AG09319 (cell line): ENCODE measurements at regions not wholly inside any gene's neighbourhood (a gene's known extent, or its start where the extent isn't known, plus 50 kb on each side); places are given as distances from the start of the nearest gene placed in this dataset.

Experiments
- DNase-seq: peaks from one replicate; pipeline ENCODE4 v3.0.0-alpha.2; 2010; ENCODE audit warnings: low read depth; ENCODE audit errors: extremely low read depth
- CTCF ChIP-seq: IDR thresholded peaks from 2 replicates; pipeline ENCODE4 v1.5.1; 2011; ENCODE audit warnings: low read depth, mild to moderate bottlenecking, inconsistent platforms, low read length, moderate library complexity

DNA sequence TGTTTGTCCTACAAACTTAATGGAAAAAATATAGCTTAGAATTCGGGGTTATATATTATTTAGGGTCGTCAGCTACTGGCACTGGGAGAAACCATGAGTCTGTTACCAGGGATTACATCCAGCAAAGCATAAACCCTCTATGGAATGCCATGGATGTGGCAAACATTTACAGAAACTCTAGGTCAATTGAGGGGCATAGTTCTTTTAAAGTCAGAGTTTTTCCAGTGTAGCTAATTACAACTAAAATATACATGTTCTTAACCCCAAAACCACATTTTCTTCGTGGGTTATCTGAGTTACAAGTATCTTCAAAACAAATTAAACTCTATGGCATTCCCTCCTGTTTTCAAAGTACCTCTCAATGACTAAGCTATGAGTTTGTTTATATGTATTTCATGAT lies 99.3 kb upstream of the THSD7A start:
- no peak for DNase-seq
- no peak for TF ChIP-seq CTCF

DNA sequence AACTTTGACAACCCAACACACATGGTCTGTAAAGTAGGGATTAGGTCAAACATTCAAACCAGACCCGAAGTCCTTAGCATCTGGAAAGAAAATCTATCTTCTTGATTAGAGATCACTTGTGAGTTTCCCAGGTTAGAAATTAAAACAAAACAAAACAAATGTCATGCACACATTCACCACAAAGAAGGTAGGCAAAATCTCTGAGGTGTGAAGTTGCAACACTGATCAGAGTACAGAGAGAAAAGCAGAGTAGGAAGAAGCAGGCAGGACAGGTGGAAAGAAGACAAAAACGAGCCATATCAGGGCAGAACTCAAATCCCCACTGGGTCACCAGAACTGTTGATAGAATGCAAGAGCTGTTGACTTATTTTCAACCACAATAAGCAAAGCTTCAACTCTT lies 102.8 kb upstream of the THSD7A start:
- DNase-seq, result no peak
- TF ChIP-seq CTCF, result no peak

DNA sequence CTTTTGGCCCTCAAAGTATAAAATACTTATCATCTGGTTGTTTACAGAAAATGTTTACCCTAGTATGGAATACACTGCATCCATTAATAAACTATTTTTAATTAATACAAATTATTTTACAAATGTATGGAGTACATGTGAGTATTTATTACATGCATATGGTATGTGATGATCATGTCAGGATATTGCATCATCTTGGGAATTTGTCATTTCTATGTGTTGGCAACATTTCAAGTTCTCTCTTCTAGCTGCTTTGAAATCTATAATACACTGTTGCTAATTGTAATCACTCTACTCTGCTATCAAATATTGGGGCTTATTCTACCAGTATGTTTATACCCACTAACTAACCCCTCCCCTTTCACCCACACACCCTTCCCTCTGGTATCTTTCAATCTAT lies 103.9 kb upstream of the THSD7A start:
- no peak for TF ChIP-seq CTCF
- DNase-seq, result no peak

DNA sequence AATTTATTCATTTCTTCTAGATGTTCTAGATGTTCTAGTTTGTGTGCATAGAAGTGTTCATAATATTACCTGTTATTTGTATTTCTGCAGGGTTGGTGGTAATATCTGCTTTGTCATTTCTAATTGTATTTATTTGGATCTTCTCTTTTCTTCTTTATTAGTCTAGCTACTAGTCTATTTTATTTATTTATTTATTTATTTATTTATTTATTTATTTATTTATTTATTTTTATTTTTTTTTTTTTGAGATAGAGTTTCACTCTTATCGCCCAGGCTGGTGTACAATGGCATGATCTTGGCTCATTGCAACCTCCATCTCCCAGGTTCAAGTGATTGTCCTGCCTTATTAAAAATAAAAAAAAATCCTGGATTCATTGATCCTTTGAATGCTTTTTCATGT lies 114.8 kb upstream of the THSD7A start:
- TF ChIP-seq CTCF, result no peak

DNA sequence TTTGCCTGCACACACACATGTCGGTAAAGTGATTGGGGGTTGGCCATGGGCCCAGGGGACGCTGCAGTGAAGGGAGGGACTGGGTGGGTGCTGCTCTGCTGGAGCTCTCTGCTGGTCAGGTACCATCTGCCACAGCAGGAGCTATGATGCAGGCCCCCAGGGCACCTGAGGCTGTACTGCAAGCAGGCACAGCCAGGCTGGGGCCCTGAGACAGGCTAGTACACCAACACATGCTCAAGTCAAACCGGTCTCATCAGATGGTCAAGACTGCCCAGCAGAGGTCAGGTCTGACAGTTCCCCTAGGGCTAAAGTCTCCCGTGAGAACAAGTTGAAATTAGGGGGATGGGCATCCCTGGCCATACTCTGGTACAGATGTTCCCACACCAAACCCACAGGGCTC lies 118.3 kb upstream of the THSD7A start:
- no peak for DNase-seq
- TF ChIP-seq CTCF, result no peak

More for the DNA sequence above, 114.8 kb upstream of the THSD7A start:
- DNase-seq, result no peak

DNA sequence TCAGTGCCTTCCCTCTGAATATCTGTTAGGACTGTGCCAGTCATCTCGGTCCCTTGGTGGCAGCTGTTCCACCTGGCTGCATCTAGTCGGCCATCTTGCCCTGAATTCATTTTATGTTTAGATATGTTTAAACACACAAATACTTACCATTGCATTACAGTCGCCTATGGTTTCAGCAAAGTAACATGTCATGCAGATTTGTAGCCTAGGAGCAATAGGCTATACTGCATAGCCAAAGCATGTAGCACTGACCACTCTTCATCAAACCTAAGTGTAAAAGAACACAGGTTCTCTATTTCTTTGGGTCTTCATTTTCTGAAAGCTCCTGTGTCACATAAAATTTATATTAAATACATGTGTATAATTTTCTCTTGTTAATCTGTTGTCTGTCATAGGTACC lies 118.9 kb upstream of the THSD7A start:
- TF ChIP-seq CTCF, result no peak
- no peak for DNase-seq

- DNase-seq, result no peak
- no peak for TF ChIP-seq CTCF
Observed at GRCh38 chr7:11951909-11952308, 119.9 kb upstream of the THSD7A start.
